ENCODE measurements at regions not wholly inside any gene's neighbourhood (a gene's known extent, or its start where the extent isn't known, plus 50 kb on each side); places are given as distances from the start of the nearest gene placed in this dataset.

GRCh38 chr4:176924238-176924637, 131.5 kb upstream of the VEGFC start:
- Mint-ChIP-seq H3K9me3 (no peaks in the 10 kb centered on the region), H3K4me3 (no peak overlapping the region), H3K27ac (no peak overlapping the region), H3K36me3 (ENCODE audit: low read depth) (no peaks in the 10 kb centered on the region), H3K4me1 (no peaks in the 10 kb centered on the region), H3K27me3 (ENCODE audit: low read depth, poor library complexity) (no peaks in the 10 kb centered on the region)
- DNase-seq: no peak
- no peak for TF ChIP-seq CTCF (IDR thresholded peaks at IDR 0.05)

- H3K27me3 Mint-ChIP-seq (ENCODE audit: low read depth, poor library complexity): no peaks in the 10 kb centered on the region
- H3K4me1 Mint-ChIP-seq: no peaks in the 10 kb centered on the region
- no peak for TF ChIP-seq CTCF (IDR thresholded peaks at IDR 0.05)
- no peak for DNase-seq
- H3K36me3 Mint-ChIP-seq (ENCODE audit: low read depth): no peaks in the 10 kb centered on the region
- no peaks in the 10 kb centered on the region for H3K9me3 Mint-ChIP-seq
- no peak overlapping the region for H3K4me3 Mint-ChIP-seq
- no peak overlapping the region for H3K27ac Mint-ChIP-seq
Measured at GRCh38 chr4:176925962-176926361, 133.2 kb upstream of the VEGFC start.

- Mint-ChIP-seq H3K4me1 (no peaks in the 10 kb centered on the region), H3K36me3 (ENCODE audit: low read depth) (no peaks in the 10 kb centered on the region), H3K9me3 (no peaks in the 10 kb centered on the region), H3K27ac (no peak overlapping the region), H3K4me3 (no peak overlapping the region), H3K27me3 (ENCODE audit: low read depth, poor library complexity) (no peaks in the 10 kb centered on the region)
- TF ChIP-seq CTCF (IDR thresholded peaks at IDR 0.05): no peak
- no peak for DNase-seq
Measured at GRCh38 chr4:176927117-176927516, 134.4 kb upstream of the VEGFC start.

- DNase-seq: no peak
- no peaks in the 10 kb centered on the region for H3K4me1 Mint-ChIP-seq
- H3K36me3 Mint-ChIP-seq (ENCODE audit: low read depth): no peaks in the 10 kb centered on the region
- no peak for TF ChIP-seq CTCF (IDR thresholded peaks at IDR 0.05)
- no peaks in the 10 kb centered on the region for H3K9me3 Mint-ChIP-seq
- no peaks in the 10 kb centered on the region for H3K27me3 Mint-ChIP-seq (ENCODE audit: low read depth, poor library complexity)
- no peak overlapping the region for H3K4me3 Mint-ChIP-seq
- no peak overlapping the region for H3K27ac Mint-ChIP-seq
Measured at GRCh38 chr4:176927664-176928063, 134.9 kb upstream of the VEGFC start.

GRCh38 chr4:176939445-176939844, 146.7 kb upstream of the VEGFC start:
- Mint-ChIP-seq H3K27me3 (ENCODE audit: low read depth, poor library complexity) (peaks cover 5% of the 10 kb centered on the region), H3K4me1 (no peaks in the 10 kb centered on the region), H3K9me3 (peaks cover 12% of the 10 kb centered on the region), H3K36me3 (ENCODE audit: low read depth) (no peaks in the 10 kb centered on the region), H3K4me3 (no peak overlapping the region), H3K27ac (no peak overlapping the region)
- DNase-seq: no peak
- TF ChIP-seq CTCF (IDR thresholded peaks at IDR 0.05): no peak

- H3K27ac Mint-ChIP-seq: no peak overlapping the region
- DNase-seq: no peak
- H3K9me3 Mint-ChIP-seq: no peaks in the 10 kb centered on the region
- no peak for TF ChIP-seq CTCF (IDR thresholded peaks at IDR 0.05)
- no peaks in the 10 kb centered on the region for H3K36me3 Mint-ChIP-seq (ENCODE audit: low read depth)
- H3K27me3 Mint-ChIP-seq (ENCODE audit: low read depth, poor library complexity): no peaks in the 10 kb centered on the region
- H3K4me3 Mint-ChIP-seq: no peak overlapping the region
- H3K4me1 Mint-ChIP-seq: no peaks in the 10 kb centered on the region
Measured at GRCh38 chr4:176945334-176945733, 152.6 kb upstream of the VEGFC start.

Measured in nephron progenitor cell (in vitro differentiated cells).